H1 (cell line): ENCODE measurements at regions not wholly inside any gene's neighbourhood (a gene's known extent, or its start where the extent isn't known, plus 50 kb on each side); places are given as distances from the start of the nearest gene placed in this dataset.

Experiments used
- BRCA1 ChIP-seq: IDR thresholded peaks from 2 replicates; pipeline ENCODE4 v1.6.1; 2012; ENCODE audit warnings: low read depth, low read length, improper control_type of control experiment
- EZH2 ChIP-seq: fragments of 200-600 bp; sonication (generic); IDR thresholded peaks from 2 replicates; pipeline ENCODE4 v1.7.1; 2012; ENCODE audit warnings: low read depth, mild to moderate bottlenecking, moderate library complexity, low read length, inconsistent platforms; ENCODE audit not compliant: severe bottlenecking
- GABPA ChIP-seq: IDR thresholded peaks from 2 replicates; pipeline ENCODE4 v1.6.1; 2011; ENCODE audit warnings: mild to moderate bottlenecking, low read length, moderate library complexity, borderline replicate concordance; ENCODE audit not compliant: insufficient read depth
- KDM5A ChIP-seq: fragments of 200-600 bp; IDR thresholded peaks from 2 replicates; pipeline ENCODE4 v1.7.1; 2012; ENCODE audit warnings: mild to moderate bottlenecking, low read length, inconsistent platforms, mixed read lengths
- POLR2A ChIP-seq, 2 experiments: IDR thresholded peaks; 1 replicate in 1 of 2; 2 replicates in 1 of 2; pipeline ENCODE4 v1.6.1; 2011; ENCODE audit warnings: low read depth in 2 of 2, low read length in 2 of 2, mild to moderate bottlenecking in 2 of 2; ENCODE audit errors: control extremely low read depth in 1 of 2
- POLR2AphosphoS5 ChIP-seq: IDR thresholded peaks from 2 replicates; pipeline ENCODE4 v1.6.1; 2011; ENCODE audit warnings: low read depth, low read length
- RAD21 ChIP-seq, 2 experiments: IDR thresholded peaks in 1 of 2; conservative IDR thresholded peaks in 1 of 2; 2 replicates each; pipeline ENCODE4 v1.6.1; 2011; ENCODE audit warnings: low read depth in 2 of 2, low read length in 2 of 2, improper control_type of control experiment in 1 of 2, inconsistent platforms in 1 of 2, mild to moderate bottlenecking in 1 of 2, moderate library complexity in 1 of 2
- SRF ChIP-seq: IDR thresholded peaks from 2 replicates; pipeline ENCODE4 v1.6.1; 2011; ENCODE audit warnings: mild to moderate bottlenecking, low read depth, low read length, moderate library complexity
- TF ChIP-seq, protein P1 (sequence below), 3 experiments: IDR thresholded peaks; 1 replicate in 2 of 3; 2 replicates in 1 of 3; pipeline versions ENCODE4 v1.5.1 to v1.6.1; 2011; ENCODE audit warnings: low read length in 3 of 3, mild to moderate bottlenecking in 3 of 3, inconsistent platforms in 2 of 3, low read depth in 1 of 3, moderate library complexity in 1 of 3; ENCODE audit not compliant: insufficient read depth in 1 of 3; ENCODE audit errors: control extremely low read depth in 1 of 3
- TF ChIP-seq, protein P2 (sequence below): fragments of 300-600 bp; sonication (generic); IDR thresholded peaks from 2 replicates; pipeline ENCODE4 v1.7.1; 2012; ENCODE audit warnings: low read length, moderate library complexity, mild to moderate bottlenecking, inconsistent platforms; ENCODE audit not compliant: insufficient replicate concordance
- TF ChIP-seq, protein P3 (sequence below): IDR thresholded peaks from 2 replicates; pipeline ENCODE4 v1.6.1; 2011; ENCODE audit warnings: low read depth, mild to moderate bottlenecking, low read length; ENCODE audit not compliant: insufficient read depth

DNA sequence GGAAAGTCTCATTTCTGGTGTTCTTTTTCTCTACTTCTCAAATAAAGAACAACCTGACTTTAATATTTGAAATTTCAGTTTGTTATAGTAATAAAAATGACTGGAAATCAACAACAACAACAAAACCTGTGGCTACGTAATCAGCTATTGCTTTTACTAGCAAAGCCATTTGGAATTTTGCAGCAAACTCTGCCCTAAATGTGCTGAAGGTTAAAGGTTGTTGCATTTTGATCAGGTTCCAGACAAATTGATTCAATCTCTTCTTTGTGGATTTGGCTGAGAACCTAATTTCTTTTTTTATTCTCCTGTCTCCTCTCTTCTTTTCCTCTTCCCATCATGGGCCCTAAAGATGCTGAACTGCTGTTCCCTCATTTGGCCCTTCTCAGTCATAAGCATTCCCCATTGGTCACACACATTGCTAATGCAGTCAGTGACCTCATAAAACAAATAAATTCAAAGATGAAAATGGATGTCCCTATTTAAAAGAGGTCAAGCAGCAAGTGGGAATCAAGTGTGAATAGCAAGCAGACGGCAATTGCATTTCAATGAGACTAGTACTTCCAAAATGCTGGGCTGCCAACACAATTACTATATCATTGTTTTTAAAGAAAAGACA lies 795.1 kb upstream of the CDH8 start:
- TF ChIP-seq, protein P1, sequence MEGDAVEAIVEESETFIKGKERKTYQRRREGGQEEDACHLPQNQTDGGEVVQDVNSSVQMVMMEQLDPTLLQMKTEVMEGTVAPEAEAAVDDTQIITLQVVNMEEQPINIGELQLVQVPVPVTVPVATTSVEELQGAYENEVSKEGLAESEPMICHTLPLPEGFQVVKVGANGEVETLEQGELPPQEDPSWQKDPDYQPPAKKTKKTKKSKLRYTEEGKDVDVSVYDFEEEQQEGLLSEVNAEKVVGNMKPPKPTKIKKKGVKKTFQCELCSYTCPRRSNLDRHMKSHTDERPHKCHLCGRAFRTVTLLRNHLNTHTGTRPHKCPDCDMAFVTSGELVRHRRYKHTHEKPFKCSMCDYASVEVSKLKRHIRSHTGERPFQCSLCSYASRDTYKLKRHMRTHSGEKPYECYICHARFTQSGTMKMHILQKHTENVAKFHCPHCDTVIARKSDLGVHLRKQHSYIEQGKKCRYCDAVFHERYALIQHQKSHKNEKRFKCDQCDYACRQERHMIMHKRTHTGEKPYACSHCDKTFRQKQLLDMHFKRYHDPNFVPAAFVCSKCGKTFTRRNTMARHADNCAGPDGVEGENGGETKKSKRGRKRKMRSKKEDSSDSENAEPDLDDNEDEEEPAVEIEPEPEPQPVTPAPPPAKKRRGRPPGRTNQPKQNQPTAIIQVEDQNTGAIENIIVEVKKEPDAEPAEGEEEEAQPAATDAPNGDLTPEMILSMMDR (IDR thresholded peaks at IDR 0.05; ENCODE audit: control extremely low read depth in 1 of 3, insufficient read depth in 1 of 3, low read depth in 1 of 3, low read length in 3 of 3) = no peak
- TF ChIP-seq, protein P2, sequence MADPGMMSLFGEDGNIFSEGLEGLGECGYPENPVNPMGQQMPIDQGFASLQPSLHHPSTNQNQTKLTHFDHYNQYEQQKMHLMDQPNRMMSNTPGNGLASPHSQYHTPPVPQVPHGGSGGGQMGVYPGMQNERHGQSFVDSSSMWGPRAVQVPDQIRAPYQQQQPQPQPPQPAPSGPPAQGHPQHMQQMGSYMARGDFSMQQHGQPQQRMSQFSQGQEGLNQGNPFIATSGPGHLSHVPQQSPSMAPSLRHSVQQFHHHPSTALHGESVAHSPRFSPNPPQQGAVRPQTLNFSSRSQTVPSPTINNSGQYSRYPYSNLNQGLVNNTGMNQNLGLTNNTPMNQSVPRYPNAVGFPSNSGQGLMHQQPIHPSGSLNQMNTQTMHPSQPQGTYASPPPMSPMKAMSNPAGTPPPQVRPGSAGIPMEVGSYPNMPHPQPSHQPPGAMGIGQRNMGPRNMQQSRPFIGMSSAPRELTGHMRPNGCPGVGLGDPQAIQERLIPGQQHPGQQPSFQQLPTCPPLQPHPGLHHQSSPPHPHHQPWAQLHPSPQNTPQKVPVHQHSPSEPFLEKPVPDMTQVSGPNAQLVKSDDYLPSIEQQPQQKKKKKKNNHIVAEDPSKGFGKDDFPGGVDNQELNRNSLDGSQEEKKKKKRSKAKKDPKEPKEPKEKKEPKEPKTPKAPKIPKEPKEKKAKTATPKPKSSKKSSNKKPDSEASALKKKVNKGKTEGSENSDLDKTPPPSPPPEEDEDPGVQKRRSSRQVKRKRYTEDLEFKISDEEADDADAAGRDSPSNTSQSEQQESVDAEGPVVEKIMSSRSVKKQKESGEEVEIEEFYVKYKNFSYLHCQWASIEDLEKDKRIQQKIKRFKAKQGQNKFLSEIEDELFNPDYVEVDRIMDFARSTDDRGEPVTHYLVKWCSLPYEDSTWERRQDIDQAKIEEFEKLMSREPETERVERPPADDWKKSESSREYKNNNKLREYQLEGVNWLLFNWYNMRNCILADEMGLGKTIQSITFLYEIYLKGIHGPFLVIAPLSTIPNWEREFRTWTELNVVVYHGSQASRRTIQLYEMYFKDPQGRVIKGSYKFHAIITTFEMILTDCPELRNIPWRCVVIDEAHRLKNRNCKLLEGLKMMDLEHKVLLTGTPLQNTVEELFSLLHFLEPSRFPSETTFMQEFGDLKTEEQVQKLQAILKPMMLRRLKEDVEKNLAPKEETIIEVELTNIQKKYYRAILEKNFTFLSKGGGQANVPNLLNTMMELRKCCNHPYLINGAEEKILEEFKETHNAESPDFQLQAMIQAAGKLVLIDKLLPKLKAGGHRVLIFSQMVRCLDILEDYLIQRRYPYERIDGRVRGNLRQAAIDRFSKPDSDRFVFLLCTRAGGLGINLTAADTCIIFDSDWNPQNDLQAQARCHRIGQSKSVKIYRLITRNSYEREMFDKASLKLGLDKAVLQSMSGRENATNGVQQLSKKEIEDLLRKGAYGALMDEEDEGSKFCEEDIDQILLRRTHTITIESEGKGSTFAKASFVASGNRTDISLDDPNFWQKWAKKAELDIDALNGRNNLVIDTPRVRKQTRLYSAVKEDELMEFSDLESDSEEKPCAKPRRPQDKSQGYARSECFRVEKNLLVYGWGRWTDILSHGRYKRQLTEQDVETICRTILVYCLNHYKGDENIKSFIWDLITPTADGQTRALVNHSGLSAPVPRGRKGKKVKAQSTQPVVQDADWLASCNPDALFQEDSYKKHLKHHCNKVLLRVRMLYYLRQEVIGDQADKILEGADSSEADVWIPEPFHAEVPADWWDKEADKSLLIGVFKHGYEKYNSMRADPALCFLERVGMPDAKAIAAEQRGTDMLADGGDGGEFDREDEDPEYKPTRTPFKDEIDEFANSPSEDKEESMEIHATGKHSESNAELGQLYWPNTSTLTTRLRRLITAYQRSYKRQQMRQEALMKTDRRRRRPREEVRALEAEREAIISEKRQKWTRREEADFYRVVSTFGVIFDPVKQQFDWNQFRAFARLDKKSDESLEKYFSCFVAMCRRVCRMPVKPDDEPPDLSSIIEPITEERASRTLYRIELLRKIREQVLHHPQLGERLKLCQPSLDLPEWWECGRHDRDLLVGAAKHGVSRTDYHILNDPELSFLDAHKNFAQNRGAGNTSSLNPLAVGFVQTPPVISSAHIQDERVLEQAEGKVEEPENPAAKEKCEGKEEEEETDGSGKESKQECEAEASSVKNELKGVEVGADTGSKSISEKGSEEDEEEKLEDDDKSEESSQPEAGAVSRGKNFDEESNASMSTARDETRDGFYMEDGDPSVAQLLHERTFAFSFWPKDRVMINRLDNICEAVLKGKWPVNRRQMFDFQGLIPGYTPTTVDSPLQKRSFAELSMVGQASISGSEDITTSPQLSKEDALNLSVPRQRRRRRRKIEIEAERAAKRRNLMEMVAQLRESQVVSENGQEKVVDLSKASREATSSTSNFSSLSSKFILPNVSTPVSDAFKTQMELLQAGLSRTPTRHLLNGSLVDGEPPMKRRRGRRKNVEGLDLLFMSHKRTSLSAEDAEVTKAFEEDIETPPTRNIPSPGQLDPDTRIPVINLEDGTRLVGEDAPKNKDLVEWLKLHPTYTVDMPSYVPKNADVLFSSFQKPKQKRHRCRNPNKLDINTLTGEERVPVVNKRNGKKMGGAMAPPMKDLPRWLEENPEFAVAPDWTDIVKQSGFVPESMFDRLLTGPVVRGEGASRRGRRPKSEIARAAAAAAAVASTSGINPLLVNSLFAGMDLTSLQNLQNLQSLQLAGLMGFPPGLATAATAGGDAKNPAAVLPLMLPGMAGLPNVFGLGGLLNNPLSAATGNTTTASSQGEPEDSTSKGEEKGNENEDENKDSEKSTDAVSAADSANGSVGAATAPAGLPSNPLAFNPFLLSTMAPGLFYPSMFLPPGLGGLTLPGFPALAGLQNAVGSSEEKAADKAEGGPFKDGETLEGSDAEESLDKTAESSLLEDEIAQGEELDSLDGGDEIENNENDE = no peak
- TF ChIP-seq POLR2AphosphoS5 (no peak), SRF (no peak), POLR2A (IDR thresholded peaks at IDR 0.05; ENCODE audit: control extremely low read depth in 1 of 2, low read depth in 2 of 2, low read length in 2 of 2) (no peak), BRCA1 (no peak), GABPA (no peak), EZH2 (no peak), RAD21 (IDR thresholded peaks at IDR 0.05 in 1 of 2, conservative IDR thresholded peaks at IDR 0.05 in 1 of 2; ENCODE audit: low read depth in 2 of 2, low read length in 2 of 2) (no peak), KDM5A (no peak)
- TF ChIP-seq, protein P3, sequence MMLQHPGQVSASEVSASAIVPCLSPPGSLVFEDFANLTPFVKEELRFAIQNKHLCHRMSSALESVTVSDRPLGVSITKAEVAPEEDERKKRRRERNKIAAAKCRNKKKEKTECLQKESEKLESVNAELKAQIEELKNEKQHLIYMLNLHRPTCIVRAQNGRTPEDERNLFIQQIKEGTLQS = no peak
